DMS153 (cell line): ENCODE measurements at regions not wholly inside any gene's neighbourhood (a gene's known extent, or its start where the extent isn't known, plus 50 kb on each side); places are given as distances from the start of the nearest gene placed in this dataset.

Source experiments
- DNase-seq: peaks from one replicate; lab custom pipeline; 2025; lab: John Stamatoyannopoulos, UW

DNA sequence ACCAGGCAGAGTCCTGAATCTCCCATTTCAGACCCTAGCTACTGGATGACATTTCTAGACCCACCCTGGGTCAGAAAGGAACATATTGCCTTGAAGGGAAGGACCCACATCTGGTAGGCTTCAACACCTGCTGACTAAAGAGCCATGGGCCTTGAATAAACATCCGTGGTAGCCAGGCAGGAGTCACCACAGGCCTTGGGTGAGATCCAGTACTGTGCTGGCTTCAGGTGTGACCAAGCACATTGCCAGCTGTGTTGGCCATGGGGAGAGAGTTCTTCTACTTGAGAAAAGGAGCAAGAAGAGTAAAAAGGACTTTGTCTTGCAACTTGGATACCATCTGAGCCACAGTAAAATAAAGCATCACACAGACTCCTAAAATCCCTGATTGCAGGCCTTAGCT is 332.6 kb downstream of the SLC16A7 start:
- DNase-seq = no peak

DNA sequence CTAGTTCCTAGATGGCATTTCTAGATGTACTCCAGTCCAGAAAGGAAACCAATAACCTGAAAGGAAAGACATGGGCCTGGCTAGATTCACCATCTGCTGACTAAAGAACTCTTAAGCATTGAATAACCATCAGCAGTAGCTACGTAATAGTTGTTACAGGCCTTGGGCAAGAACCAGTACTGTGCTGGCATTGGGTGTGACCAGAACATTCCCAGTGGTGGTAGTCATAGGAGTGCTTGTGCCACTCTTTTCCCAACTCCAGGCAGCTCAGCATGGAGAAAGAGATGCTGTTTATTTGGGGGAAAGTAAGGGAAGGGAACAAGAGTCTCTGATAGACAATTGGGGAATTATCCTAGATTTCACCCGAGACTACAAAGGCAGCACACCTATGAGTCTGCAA is 333.3 kb downstream of the SLC16A7 start:
- DNase-seq = no peak

DNA sequence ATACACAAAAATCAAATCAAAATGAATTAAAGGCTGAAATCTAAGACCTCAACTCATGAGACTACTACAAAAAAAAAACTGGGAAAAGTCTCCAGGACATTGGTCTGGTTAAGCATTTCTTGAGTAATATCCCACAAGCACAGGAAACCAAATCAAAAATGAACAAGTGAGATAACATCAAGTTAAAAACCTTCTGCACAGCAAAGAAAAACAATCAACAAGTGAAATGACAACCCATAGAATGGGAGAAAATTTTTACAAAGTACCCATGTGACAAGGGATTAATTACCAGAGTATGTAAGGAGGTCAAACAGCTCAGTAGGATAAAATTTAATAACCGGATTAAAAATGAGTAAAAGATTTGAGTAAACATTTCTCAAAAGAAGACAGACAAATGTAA is 338.7 kb downstream of the SLC16A7 start:
- no peak for DNase-seq

DNA sequence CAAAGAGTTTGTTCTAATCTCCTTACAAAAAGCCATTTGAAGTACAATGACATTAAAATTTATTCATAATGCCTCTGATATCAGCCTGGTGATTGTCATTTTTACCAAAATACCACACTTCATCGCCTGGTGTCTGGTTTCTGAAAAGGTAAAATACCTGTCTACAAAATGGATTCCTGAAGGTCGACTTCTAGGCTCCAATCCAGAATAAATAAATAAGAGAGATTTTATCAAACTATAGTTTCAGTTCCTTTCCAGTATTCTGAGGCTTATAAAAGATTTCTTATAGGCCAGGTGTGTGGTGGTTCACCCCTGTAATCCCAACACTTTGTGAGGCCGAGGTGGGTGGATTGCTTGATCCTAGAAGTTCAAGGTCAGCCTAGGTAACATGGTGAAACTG is 340.7 kb downstream of the SLC16A7 start:
- DNase-seq = no peak

DNA sequence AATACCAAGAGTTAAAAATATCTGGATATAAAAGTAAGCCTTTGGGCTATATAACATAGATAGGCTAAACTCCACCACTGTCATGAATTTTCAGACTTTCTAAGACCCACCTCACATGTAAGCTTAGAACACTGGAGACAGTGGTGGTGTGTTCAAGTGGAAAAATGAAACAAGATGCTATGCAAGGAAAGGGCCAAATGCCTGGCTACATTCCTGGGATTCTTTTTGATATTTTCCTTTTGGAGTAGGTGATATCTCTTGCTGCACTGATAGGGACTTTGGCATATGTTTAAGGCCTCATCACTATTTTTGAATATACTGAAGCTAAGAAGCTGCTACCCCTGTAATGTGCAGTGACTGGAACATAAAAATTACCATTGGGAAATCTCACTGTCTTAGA is 341.3 kb downstream of the SLC16A7 start:
- no peak for DNase-seq

DNA sequence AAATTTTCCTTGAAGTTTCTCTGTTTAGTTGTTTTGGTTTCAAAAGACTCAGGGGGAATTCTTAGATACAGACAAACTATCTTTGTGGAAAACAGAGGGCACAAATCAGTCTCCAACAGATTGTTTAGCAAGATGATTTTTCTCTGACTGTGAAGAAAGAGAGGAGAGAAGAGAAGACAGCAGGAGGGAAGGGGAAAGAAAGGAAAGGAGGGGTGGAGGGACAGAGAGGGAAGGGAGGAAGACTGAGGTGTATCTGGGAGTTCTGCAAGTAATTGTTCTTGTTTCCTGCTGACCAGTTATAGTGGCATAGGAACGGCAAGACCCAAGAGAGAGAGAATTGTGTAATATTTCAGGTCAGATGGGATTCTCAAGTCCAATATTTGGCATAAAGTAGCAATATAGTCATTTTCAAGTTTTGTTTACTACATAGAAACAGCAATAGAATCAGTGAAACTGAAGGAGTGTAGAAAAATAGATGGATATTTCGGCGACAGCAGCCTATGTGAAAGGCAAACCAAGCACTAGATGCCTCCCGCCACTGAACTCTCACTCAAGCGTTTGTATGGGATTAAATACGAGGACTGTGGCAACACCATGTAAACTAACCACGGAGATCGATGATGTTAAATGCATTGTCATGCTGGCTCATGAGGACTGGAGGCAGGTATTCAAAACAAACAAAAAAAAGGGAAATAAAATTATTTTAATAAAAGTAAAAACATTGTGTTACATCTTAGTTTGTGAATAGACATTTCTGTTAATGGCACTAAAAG is 342.5 kb downstream of the SLC16A7 start:
- DNase-seq = no peak

DNA sequence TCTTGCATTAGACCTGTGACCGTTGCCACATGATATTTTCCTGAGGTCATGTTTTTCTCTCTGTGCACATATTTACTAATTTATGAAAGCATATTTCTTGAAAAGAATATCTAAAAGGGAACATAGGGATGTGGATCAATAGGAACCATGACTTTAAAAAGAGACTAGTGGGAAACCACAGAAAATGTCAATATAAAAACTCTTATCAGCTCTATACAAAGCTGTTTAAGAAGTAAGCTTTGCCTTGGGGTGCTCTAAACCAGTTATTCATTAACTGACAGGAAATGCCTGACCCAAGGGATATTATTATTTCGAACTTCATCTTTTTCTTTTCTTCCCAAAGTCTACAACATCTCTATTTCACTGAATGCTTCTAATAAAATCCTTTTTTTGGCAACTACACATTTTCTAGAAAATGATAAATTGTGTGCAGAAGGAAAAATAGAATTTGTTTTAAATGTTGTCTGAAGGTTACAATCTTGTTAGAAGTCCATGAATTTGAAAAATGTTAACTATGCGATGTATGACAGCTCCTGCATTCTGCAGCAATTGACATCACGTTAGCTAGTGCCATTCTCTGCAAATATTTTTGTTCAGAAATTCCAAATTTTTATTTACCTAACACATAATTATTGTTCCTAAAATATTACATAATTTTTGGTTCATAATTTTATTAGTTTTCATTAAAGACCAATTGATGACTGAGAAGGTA is 345.0 kb downstream of the SLC16A7 start:
- no peak for DNase-seq

DNA sequence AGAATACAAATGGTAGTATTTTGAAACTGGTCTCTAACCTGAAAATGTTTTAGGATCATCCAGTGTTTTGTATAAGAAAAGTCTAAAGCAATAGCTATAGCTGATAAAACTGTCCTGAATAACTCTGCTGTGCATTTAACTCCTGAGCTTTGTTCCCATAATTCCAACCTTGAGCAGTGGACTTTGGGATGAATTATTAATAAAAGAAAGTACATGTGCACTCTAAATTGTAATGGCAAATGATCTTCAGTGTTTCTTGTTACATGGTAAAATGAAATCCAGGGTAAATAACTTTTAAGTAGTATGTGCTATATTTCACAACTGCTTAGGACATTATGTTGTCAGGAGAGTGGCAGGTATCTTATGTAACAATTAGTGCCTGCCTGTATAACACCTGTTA is 345.6 kb downstream of the SLC16A7 start:
- DNase-seq = no peak

DNA sequence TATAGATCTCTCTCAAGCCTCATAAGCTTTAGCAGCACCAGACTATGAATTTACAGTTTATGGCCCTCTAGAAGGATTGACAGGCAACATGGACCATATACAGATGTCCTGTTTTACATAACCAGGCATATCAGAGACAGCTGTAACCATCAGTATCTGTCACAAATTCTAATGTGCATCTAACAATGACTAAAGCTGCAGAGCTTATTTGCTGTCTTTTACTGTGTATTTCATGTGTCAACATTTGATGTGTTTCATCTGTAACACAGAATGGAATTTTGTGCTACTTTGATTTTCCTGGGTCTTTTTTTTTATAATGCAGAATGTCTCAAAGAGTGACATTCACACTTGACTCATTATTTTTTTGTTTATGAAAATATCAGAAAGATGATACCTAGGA is 348.3 kb downstream of the SLC16A7 start:
- DNase-seq = no peak

DNA sequence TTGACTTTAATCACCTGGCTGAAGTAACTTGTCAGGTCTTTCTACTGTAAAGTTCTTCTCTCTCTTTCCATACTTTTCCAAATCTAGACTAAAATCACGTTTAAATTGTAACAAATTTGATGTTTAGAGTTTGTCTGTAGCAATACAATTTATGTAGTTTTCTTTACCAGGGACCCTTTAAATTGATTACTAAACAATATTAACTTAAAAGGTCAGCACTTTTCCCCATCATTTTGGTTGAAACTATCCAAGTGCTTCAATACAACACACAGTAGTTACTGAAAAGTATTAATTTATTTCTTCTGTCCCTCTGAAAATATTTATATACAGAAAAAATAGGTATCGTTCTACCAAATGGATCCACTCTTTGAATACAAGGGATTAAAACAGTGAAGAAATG is 350.8 kb downstream of the SLC16A7 start:
- no peak for DNase-seq

DNA sequence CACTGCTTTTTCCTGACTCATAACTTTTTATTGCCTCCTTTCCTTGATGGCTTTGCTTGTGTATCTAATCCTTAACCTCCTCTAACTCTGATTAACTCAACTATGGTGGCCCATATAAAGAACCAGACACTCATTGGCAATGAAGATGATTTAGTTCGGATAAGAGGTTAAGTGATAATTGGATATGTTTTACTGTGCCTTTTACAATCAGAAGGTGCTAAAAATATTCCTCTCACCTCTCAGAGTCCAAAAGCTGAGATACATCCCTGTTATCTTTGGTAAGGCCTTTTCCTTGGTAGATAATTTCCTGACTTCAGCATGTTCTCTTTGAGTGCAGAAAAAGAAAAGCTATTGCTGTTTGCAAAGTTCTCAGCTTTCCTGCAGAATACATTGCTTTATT is 367.7 kb downstream of the SLC16A7 start:
- DNase-seq = no peak

DNA sequence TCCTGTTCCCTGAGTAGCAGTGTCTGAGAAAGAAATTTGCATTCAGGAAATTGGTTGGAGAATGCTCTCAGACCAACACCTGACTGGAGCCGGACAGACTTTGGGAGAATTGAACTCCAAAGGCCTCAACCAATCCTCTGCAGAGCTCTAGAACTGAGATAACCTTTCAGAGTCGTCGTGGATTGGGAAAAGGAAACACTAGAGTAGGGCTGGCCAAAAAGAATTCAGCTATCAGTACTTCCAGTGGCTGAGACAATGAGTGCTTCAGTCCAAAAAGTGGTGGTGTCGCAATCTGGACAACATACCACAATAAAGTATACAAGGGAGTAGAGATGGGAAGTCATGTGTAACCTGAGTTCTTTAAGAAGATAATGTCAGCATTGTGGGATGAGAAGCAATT is 377.1 kb downstream of the SLC16A7 start:
- DNase-seq = no peak

DNA sequence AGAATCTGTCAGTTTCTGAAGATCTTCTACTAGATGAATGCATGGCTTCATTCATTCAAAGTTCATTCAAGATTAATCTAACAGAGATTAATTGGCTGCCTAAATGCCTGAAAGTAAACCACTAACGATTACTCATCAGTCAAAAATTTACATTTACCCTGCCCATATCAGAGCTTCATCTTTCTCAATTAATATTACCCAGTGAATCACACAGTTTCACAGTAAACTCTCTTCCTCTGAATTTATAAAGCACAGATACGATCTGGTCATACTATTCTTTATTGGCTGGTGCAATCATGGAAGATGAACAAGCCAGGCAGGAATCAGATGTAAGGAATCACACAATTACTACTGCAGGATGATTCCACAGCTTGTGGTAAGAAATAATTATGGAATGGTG is 377.7 kb downstream of the SLC16A7 start:
- DNase-seq = no peak

DNA sequence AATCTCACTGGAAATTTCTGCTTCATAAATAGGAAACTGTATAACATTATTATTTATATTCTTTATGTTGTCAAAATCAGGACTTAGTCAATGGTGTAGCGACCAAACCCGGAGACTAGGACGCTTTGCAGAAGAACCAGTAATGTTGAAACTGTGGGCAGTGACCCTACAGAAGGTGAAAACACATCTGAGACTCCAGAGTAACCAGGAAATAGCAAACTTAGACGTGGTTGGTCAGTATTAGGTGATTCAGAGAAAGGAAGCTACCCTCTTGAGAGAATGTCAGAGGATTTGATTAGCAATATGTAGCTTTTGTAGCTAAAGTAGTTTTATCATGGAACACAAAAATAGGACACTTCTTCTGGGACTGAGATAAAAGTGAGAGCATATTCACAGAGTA is 381.9 kb downstream of the SLC16A7 start:
- DNase-seq = no peak

DNA sequence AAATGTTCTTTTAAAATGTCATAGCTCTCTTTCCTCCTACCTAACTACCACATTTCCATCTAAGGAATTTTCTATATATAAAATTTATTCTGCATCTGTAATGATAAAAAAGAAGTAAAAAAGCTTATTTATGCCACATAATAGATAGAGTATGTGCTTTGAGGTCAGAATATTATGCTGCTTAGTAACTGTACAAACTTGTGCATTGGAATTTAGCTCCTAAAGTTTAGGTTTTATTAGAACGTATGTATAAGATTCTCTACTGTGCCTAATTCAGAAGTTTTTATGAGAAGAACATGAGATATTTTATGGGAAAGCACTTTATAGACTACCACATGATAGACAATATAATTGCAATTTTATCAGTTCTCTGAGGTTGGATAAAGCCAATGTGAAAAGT is 384.6 kb downstream of the SLC16A7 start:
- no peak for DNase-seq

DNA sequence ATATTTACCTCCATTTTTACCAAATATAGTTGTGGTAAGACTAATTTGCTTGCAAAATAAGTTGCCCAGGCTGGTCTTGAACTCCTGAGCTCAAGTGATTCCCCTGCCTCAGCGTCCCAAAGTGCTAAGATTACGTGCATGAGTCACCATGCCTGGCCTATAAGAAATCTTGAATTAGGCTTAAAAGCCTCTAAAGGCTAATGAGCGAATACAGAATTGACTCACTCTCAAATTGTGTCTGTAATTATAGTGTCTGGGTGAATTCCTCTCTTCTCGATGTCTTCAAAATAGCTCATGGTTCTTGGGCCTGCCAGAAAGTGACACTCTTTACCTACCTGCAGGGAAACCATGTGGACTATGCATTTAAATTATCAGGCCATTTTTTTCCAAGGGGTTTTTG is 403.5 kb downstream of the SLC16A7 start:
- no peak for DNase-seq

DNA sequence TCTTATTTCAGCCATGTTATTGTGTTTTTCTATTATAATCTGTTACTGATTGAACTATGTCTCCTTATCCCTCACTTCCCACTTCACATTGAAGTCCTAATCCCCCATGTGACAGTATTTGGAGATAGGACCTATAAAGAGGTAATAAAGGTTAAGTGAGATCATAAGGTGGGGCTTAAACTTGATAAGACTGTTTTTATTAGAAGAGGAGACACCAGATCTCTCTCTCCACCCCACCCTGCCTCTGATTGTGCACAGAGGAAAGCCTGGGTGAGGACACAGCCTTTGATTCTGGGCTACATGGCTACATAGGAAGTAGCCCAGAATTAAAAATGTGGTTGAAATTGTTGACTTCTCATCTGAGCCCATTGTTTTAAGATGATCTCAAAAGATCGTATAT is 414.7 kb downstream of the SLC16A7 start:
- no peak for DNase-seq

DNA sequence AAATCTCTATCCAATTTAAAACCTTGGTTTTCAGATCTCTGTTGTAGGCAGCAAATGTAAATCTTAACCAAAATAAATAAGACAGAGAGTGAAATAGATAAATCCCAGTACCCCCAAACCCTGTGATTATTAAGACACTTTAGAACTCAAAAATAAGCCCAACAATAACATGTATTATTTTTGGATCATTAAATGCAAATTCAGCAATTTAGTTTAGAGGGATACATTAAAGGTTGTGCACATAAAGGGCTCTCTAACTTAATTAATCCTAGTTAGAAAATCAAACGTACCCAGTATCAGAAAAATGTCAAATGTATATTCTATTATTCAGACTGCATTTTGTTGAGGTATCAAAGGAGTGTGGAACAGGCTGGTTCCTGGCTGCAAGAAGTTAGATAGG is 416.8 kb downstream of the SLC16A7 start:
- DNase-seq = no peak

DNA sequence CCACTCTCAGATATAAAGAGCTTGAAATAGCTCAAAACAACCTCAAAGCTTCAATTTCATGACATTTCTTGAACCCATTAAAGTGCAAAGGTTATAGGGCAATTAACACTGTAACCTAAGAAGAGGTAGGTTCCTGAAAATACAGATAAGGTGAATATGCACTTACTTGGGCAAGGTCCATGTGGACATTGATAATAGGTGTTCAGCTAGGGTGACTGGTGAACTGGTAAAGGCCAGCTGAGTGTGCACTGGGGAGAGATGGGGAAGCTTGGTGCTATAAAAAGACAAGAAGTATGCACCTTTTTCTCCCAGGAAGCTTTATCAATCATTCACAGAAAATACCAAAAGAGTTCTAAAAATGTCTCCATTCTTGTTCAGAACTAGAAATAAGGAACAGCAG is 418.6 kb downstream of the SLC16A7 start:
- DNase-seq = no peak

DNA sequence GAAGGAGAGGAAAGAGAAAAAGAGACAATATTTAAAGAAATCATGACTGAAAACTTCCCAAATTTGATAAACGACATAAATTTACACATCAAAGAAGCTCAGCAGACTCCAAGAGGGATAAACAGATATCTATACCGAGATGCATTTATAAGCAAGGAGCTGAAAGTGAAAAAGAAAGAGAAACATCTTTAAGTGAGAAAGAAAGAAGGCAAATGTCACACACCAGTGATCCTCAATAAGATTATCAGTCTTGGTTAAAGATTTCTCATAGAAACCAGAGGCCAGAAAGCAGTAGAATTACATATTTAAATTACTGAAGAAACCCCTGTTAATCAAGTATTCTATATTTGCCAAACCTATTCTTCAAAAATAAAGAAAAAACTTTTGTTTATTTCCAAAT is 424.2 kb downstream of the SLC16A7 start:
- DNase-seq = no peak

DNA sequence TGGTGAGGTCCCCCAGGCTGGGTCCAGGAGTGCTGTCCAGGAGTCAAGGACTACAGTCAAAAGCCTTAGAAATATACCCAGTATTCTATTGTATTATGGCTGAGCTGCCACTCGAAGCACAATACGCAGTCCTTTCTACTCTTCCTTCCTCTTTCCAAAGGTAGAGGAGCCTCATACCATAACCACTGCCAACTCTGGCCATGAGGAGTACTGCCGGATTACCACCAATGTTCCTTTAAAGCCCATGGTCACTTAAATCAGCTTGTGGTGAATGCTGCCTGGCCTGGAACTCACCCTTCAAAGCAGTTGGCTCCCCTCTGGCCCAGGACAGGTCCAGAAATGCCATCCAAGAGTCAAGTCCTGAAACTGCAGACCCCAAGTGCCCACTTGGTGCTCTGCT is 425.4 kb downstream of the SLC16A7 start:
- no peak for DNase-seq

DNA sequence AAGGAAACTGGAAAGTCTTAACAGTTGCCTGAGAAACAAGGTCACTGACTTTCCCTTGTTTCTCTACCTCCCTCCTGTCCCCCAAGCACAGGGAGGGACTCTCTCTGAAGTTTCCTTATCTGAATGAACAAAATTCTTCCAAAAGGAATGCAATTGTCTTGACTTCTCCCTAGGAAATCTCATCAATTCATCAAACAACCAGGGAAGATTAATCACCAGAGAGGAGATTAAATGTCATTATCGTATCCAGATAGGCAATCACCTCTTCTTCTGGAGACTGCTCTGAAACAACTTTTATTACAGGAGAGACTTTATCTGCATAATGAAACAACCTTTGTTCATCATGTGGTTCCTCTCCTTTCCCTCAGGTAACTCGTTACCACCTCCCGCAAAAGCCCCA is 431.4 kb downstream of the SLC16A7 start:
- no peak for DNase-seq

DNA sequence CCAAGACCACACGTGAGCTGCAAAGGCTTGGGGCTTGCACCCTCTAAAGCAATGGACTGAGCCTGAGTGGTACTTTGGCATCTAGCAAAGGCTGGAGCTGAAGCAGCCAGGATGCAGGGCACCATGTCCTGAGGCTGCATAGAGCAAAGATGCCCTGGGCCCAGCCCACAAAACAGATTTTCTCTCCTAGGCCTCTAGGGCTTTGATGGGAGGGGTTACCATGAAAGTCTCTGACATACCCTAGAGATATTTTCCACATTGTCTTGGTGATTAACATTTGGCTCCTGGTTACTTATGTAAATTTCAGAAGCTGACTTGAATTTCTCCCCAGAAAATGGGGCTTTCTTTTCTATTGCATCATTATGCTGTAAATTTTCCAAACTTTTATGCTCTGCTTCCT is 438.3 kb downstream of the SLC16A7 start:
- no peak for DNase-seq

DNA sequence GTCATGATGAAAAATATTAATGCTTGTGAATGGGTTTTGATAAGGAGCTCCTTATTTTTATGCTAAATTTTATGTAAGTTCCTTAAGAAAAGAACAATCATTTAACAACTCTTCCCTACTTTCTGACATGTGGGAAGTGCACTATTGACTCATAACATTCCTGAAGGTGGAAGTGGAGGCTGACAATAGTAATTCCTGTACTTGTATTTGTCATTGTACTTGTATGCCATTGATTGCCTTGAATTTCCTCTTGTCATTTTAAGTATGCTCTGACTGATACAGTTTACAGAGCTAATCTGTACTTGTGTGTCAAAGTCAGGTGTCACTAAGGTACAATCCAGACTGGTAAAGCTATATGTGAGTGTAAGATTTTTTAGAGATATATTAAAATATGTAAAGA is 440.0 kb downstream of the SLC16A7 start:
- no peak for DNase-seq
